Liver (tissue), 8 donors: ENCODE measurements at regions not wholly inside any gene's neighbourhood (a gene's known extent, or its start where the extent isn't known, plus 50 kb on each side); places are given as distances from the start of the nearest gene placed in this dataset.

Experiments
- DNase-seq: peaks from one replicate; pipeline ENCODE4 v3.0.0-alpha.2; 2017; ENCODE audit warnings: low spot score
- H3K27ac ChIP-seq, 2 donors: one replicate each; pipeline ENCODE4 v1.7.0; 2013; ENCODE audit warnings: inconsistent platforms in 2 of 2, low read length in 2 of 2, control low read depth in 1 of 2, low read depth in 1 of 2, mild to moderate bottlenecking in 1 of 2
- H3K27me3 ChIP-seq, 4 donors: one replicate each; pipeline versions ENCODE4 v1.6.1 to v1.7.0; 2013; ENCODE audit warnings: low read length in 3 of 4, inconsistent platforms in 1 of 4, mild to moderate bottlenecking in 1 of 4, moderate library complexity in 1 of 4; ENCODE audit not compliant: control insufficient read depth in 4 of 4, insufficient read depth in 4 of 4
- H3K36me3 ChIP-seq, 4 donors: one replicate each; pipeline versions ENCODE4 v1.6.1 to v1.7.0; 2013; ENCODE audit warnings: low read length in 3 of 4, mild to moderate bottlenecking in 3 of 4, low read depth in 1 of 4, moderate library complexity in 1 of 4; ENCODE audit not compliant: control insufficient read depth in 4 of 4, insufficient read depth in 3 of 4
- H3K4me1 ChIP-seq, 4 donors: one replicate each; pipeline versions ENCODE4 v1.6.1 to v1.7.0; 2013; ENCODE audit warnings: low read length in 3 of 4, mild to moderate bottlenecking in 3 of 4, moderate library complexity in 1 of 4; ENCODE audit not compliant: control insufficient read depth in 4 of 4, insufficient read depth in 4 of 4
- H3K4me3 ChIP-seq, 3 donors: one replicate each; pipeline versions ENCODE4 v1.6.1 to v1.7.0; 2013; ENCODE audit warnings: low read length in 3 of 3, control low read depth in 1 of 3, low read depth in 1 of 3, mild to moderate bottlenecking in 1 of 3
- H3K9ac ChIP-seq, 2 donors: one replicate each; pipeline ENCODE4 v1.7.0; 2013; ENCODE audit warnings: low read length in 2 of 2, mild to moderate bottlenecking in 2 of 2, moderate library complexity in 2 of 2, control low read depth in 1 of 2, low read depth in 1 of 2
- H3K9me3 ChIP-seq, 4 donors: one replicate each; pipeline versions ENCODE4 v1.6.1 to v1.7.0; 2013; ENCODE audit warnings: low read length in 3 of 4; ENCODE audit not compliant: control insufficient read depth in 4 of 4
- ATF3 ChIP-seq: IDR thresholded peaks from 2 replicates; pipeline ENCODE4 v1.6.1; 2016; ENCODE audit warnings: antibody characterized with exemption
- CTCF ChIP-seq: fragments of 150-350 bp; IDR thresholded peaks from 2 replicates; pipeline ENCODE4 v1.5.1; 2017; ENCODE audit warnings: improper control_type of control experiment, low read depth, low read length; ENCODE audit not compliant: missing input control
- EGR1 ChIP-seq, 2 donors: IDR thresholded peaks; 2 replicates each; pipeline ENCODE4 v1.6.1; 2016 to 2018; ENCODE audit warnings: antibody characterized with exemption in 2 of 2, low read depth in 2 of 2
- FOXA1 ChIP-seq: IDR thresholded peaks from 2 replicates; pipeline ENCODE4 v1.6.1; 2016; ENCODE audit warnings: antibody characterized with exemption
- FOXA2 ChIP-seq: IDR thresholded peaks from 2 replicates; pipeline ENCODE4 v1.6.1; 2016; ENCODE audit warnings: antibody characterized with exemption
- GABPA ChIP-seq, 2 donors: IDR thresholded peaks in 1 of 2; conservative IDR thresholded peaks in 1 of 2; 2 replicates each; pipeline ENCODE4 v1.6.1; 2016; ENCODE audit warnings: antibody characterized with exemption in 2 of 2, mild to moderate bottlenecking in 1 of 2, moderate library complexity in 1 of 2
- HNF4A ChIP-seq, 2 donors: conservative IDR thresholded peaks; 2 replicates each; pipeline ENCODE4 v1.6.1; 2016; ENCODE audit warnings: antibody characterized with exemption in 2 of 2, mild to moderate bottlenecking in 2 of 2
- HNF4G ChIP-seq: IDR thresholded peaks from 2 replicates; pipeline ENCODE4 v1.6.1; 2016; ENCODE audit warnings: antibody characterized with exemption
- JUND ChIP-seq, 2 donors: IDR thresholded peaks; 2 replicates each; pipeline ENCODE4 v1.6.1; 2016; ENCODE audit warnings: antibody characterized with exemption in 2 of 2
- MAX ChIP-seq: IDR thresholded peaks from 2 replicates; pipeline ENCODE4 v1.6.1; 2016; ENCODE audit warnings: antibody characterized with exemption
- NR2F2 ChIP-seq: IDR thresholded peaks from 2 replicates; pipeline ENCODE4 v1.6.1; 2016; ENCODE audit warnings: antibody characterized with exemption
- REST ChIP-seq: IDR thresholded peaks from 2 replicates; pipeline ENCODE4 v1.6.1; 2016; ENCODE audit warnings: antibody characterized with exemption, mild to moderate bottlenecking
- SP1 ChIP-seq: IDR thresholded peaks from 2 replicates; pipeline ENCODE4 v1.6.1; 2018; ENCODE audit warnings: antibody characterized with exemption, mild to moderate bottlenecking
- TAF1 ChIP-seq: conservative IDR thresholded peaks from 2 replicates; pipeline ENCODE4 v1.6.1; 2016; ENCODE audit warnings: antibody characterized with exemption, mild to moderate bottlenecking
- YY1 ChIP-seq: IDR thresholded peaks from 2 replicates; pipeline ENCODE4 v1.6.1; 2016; ENCODE audit warnings: antibody characterized with exemption, mild to moderate bottlenecking
- WGBS: extraction: QIAGEN DNeasy Blood & Tissue Kit; methylation state at CpG from one replicate; pipeline ENCODE4 v1.1.7; 2013; 5-methylcytosine and 5-hydroxymethylcytosine counted together
- donor health status: healthy.
- donor health status: healthy.
- donor health status: healthy.
- donor health status: healthy.
- donor health status: healthy.

- Histone ChIP-seq H3K27me3 (no peaks in the 10 kb centered on the region), H3K36me3 (no peaks in the 10 kb centered on the region), H3K9ac (no peak overlapping the region), H3K4me1 (no peaks in the 10 kb centered on the region), H3K9me3 (peaks cover 0 to 1% (median 0%) of the 10 kb centered on the region in 4 donors), H3K4me3 (no peak overlapping the region), H3K27ac (no peak overlapping the region)
- DNase-seq: no peak
- 98% methylated on average over 2 of the region's 2 CpGs for WGBS
- TF ChIP-seq FOXA2 (no peak), REST (no peak), ATF3 (no peak), GABPA (IDR thresholded peaks at IDR 0.05 in 1 of 2, conservative IDR thresholded peaks at IDR 0.05 in 1 of 2) (no peak), HNF4G (no peak), EGR1 (IDR thresholded peaks at IDR 0.05; ENCODE audit: low read depth in 2 of 2) (no peak), TAF1 (no peak)
These were observed 102.3 kb upstream of the FGGY start for GRCh38 chr1:59194621-59195020.

GRCh38 chr1:59195151-59195550 is 101.7 kb upstream of the FGGY start:
- no peak overlapping the region for H3K4me3 ChIP-seq

More at GRCh38 chr1:59195151-59195550, 101.7 kb upstream of the FGGY start:
- H3K36me3 ChIP-seq: no peaks in the 10 kb centered on the region
- no peak for TF ChIP-seq JUND (IDR thresholded peaks at IDR 0.05)
- no peak for TF ChIP-seq MAX
- TF ChIP-seq REST: no peak
- TF ChIP-seq SP1: no peak
- no peak for TF ChIP-seq FOXA2
- TF ChIP-seq YY1: no peak
- TF ChIP-seq FOXA1: no peak
- no peak for TF ChIP-seq CTCF
- TF ChIP-seq NR2F2: no peak
- no peak for TF ChIP-seq HNF4A (conservative IDR thresholded peaks at IDR 0.05)
- no peak for TF ChIP-seq GABPA (IDR thresholded peaks at IDR 0.05 in 1 of 2, conservative IDR thresholded peaks at IDR 0.05 in 1 of 2)
- H3K9ac ChIP-seq: no peak overlapping the region
- DNase-seq: no peak
- WGBS: 90% methylated on average over 1 of the region's 1 CpG
- H3K27ac ChIP-seq: no peak overlapping the region
- no peaks in the 10 kb centered on the region for H3K27me3 ChIP-seq
- peaks cover 0 to 5% (median 0%) of the 10 kb centered on the region in 4 donors for H3K4me1 ChIP-seq
- peaks cover 0 to 1% (median 0%) of the 10 kb centered on the region in 4 donors for H3K9me3 ChIP-seq
